Type B pancreatic cell (in vitro differentiated cells): ENCODE measurements at regions not wholly inside any gene's neighbourhood (a gene's known extent, or its start where the extent isn't known, plus 50 kb on each side); places are given as distances from the start of the nearest gene placed in this dataset.

Experiments
- DNase-seq: peaks from one replicate; pipeline ENCODE4 v3.0.0; 2021; ENCODE audit warnings: mixed read lengths; ENCODE audit not compliant: unreplicated experiment; ENCODE audit errors: extremely low spot score
- H3K27ac Mint-ChIP-seq: 2 replicates; pipeline ENCODE4 v1.8.0; 2021; ENCODE audit warnings: mild to moderate bottlenecking, mixed read lengths
- H3K27me3 Mint-ChIP-seq: 2 replicates; pipeline ENCODE4 v1.8.0; 2021; ENCODE audit warnings: mixed read lengths
- H3K36me3 Mint-ChIP-seq: 2 replicates; pipeline ENCODE4 v1.8.0; 2021; ENCODE audit warnings: mixed read lengths
- H3K4me1 Mint-ChIP-seq: one replicate; pipeline ENCODE4 v1.8.0; 2021; ENCODE audit warnings: mixed read lengths; ENCODE audit not compliant: unreplicated experiment
- H3K4me3 Mint-ChIP-seq: 2 replicates; pipeline ENCODE4 v1.8.0; 2021; ENCODE audit warnings: mild to moderate bottlenecking, mixed read lengths
- H3K9me3 Mint-ChIP-seq: 2 replicates; pipeline ENCODE4 v1.8.0; 2021; ENCODE audit warnings: mixed read lengths
- TF ChIP-seq, protein P1 (sequence below): fragments of 200-600 bp; sonication (generic); conservative IDR thresholded peaks from 2 replicates; pipeline ENCODE4 v1.5.0; 2021; ENCODE audit warnings: antibody characterized with exemption, mild to moderate bottlenecking

GRCh38 chr3:89808680-89809197 lies 701.3 kb downstream of the EPHA3 start:
- no peaks in the 10 kb centered on the region for H3K36me3 Mint-ChIP-seq
- peaks cover 4% of the 10 kb centered on the region for H3K9me3 Mint-ChIP-seq
- peaks cover 7% of the 10 kb centered on the region for H3K4me1 Mint-ChIP-seq
- TF ChIP-seq, protein P1, sequence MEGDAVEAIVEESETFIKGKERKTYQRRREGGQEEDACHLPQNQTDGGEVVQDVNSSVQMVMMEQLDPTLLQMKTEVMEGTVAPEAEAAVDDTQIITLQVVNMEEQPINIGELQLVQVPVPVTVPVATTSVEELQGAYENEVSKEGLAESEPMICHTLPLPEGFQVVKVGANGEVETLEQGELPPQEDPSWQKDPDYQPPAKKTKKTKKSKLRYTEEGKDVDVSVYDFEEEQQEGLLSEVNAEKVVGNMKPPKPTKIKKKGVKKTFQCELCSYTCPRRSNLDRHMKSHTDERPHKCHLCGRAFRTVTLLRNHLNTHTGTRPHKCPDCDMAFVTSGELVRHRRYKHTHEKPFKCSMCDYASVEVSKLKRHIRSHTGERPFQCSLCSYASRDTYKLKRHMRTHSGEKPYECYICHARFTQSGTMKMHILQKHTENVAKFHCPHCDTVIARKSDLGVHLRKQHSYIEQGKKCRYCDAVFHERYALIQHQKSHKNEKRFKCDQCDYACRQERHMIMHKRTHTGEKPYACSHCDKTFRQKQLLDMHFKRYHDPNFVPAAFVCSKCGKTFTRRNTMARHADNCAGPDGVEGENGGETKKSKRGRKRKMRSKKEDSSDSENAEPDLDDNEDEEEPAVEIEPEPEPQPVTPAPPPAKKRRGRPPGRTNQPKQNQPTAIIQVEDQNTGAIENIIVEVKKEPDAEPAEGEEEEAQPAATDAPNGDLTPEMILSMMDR: no peak
- H3K27me3 Mint-ChIP-seq: no peaks in the 10 kb centered on the region
- H3K27ac Mint-ChIP-seq: no peak overlapping the region
- DNase-seq: no peak
- H3K4me3 Mint-ChIP-seq: no peak overlapping the region

GRCh38 chr3:89813500-89813899 lies 706.1 kb downstream of the EPHA3 start:
- TF ChIP-seq, protein P1: no peak
- H3K27ac Mint-ChIP-seq: no peak overlapping the region
- no peaks in the 10 kb centered on the region for H3K27me3 Mint-ChIP-seq
- no peak for DNase-seq
- peaks cover 9% of the 10 kb centered on the region for H3K9me3 Mint-ChIP-seq
- H3K4me3 Mint-ChIP-seq: no peak overlapping the region
- no peaks in the 10 kb centered on the region for H3K4me1 Mint-ChIP-seq
- no peaks in the 10 kb centered on the region for H3K36me3 Mint-ChIP-seq

- H3K36me3 Mint-ChIP-seq: no peaks in the 10 kb centered on the region
- H3K4me1 Mint-ChIP-seq: peaks cover 7% of the 10 kb centered on the region
- H3K27me3 Mint-ChIP-seq: no peaks in the 10 kb centered on the region
- TF ChIP-seq, protein P1: no peak
- no peak overlapping the region for H3K4me3 Mint-ChIP-seq
- H3K9me3 Mint-ChIP-seq: no peaks in the 10 kb centered on the region
- no peak overlapping the region for H3K27ac Mint-ChIP-seq
- no peak for DNase-seq
These were observed 733.6 kb downstream of the EPHA3 start for GRCh38 chr3:89841041-89841440.

DNA sequence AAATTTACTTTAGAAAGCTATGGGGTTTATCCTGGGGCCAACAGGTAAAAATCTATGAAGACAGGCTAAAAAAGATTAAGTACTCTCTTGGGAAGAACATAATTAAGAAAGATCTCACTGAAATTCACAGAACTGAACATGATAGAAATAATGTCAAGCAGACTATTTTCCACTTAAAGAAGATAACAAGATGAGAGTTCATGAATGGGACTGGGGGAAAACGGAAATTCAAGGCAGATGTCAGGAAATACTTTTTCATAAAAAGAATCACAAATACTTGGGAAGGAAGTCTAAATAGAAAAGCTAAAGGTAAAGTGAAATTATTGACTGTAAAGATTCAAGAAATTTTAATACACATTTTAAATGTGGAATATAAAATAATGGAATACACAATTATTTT lies 737.6 kb downstream of the EPHA3 start:
- no peak overlapping the region for H3K27ac Mint-ChIP-seq
- no peak for DNase-seq
- H3K27me3 Mint-ChIP-seq: no peaks in the 10 kb centered on the region
- H3K36me3 Mint-ChIP-seq: no peaks in the 10 kb centered on the region
- H3K4me1 Mint-ChIP-seq: peaks cover 7% of the 10 kb centered on the region
- TF ChIP-seq, protein P1: no peak
- H3K4me3 Mint-ChIP-seq: no peak overlapping the region
- no peaks in the 10 kb centered on the region for H3K9me3 Mint-ChIP-seq

DNA sequence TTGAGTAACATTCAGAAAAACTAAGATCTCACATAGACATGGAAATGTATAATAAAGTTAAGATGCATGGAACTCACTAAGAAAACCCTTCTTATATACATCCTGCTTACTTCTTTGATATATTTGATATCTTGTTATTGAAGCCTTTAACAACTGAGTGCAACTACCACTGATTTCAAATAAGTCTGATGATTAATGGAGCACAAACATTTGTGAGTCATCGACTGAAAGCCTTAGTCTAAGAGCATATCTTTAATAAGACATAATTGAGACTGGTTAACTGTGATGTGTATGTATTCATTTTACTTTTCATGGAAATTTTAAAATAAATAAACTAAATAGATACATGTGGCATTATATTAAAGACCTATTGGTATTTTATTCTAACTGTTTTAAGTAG lies 740.5 kb downstream of the EPHA3 start:
- Mint-ChIP-seq H3K36me3 (no peaks in the 10 kb centered on the region), H3K4me3 (no peak overlapping the region), H3K9me3 (no peaks in the 10 kb centered on the region), H3K27me3 (no peaks in the 10 kb centered on the region), H3K4me1 (peaks cover 20% of the 10 kb centered on the region), H3K27ac (no peak overlapping the region)
- no peak for DNase-seq
- TF ChIP-seq, protein P1: no peak
